Activated T-helper 17 cell treated with anti-CD3 and anti-CD28 coated beads, Interleukin-2, amount 50 U/mL, for 72 hours (primary cell): ENCODE measurements at regions not wholly inside any gene's neighbourhood (a gene's known extent, or its start where the extent isn't known, plus 50 kb on each side); places are given as distances from the start of the nearest gene placed in this dataset.
"Not testable (repeated sequence)": the region's sequence is repeated elsewhere in the genome, so short reads cannot be mapped to it uniquely, and the experiment has no call there.

Experiments used
- ATAC-seq: fragments of 150-1000 bp; cut with Tn5 transposase; replicated peaks from 2 replicates; pipeline ENCODE4 v1.10.0; 2021; ENCODE audit warnings: mild to moderate bottlenecking, moderate library complexity
- H3K27ac Mint-ChIP-seq: one replicate; pipeline ENCODE4 v1.8.0; 2022; ENCODE audit warnings: mixed read lengths
- H3K27me3 Mint-ChIP-seq: one replicate; pipeline ENCODE4 v1.8.0; 2022; ENCODE audit warnings: mixed read lengths
- H3K36me3 Mint-ChIP-seq: one replicate; pipeline ENCODE4 v1.8.0; 2022; ENCODE audit warnings: low read depth, mild to moderate bottlenecking, mixed read lengths
- H3K4me1 Mint-ChIP-seq: one replicate; pipeline ENCODE4 v1.8.0; 2022; ENCODE audit warnings: mixed read lengths
- H3K4me3 Mint-ChIP-seq: one replicate; pipeline ENCODE4 v1.8.0; 2022; ENCODE audit warnings: mild to moderate bottlenecking, mixed read lengths
- H3K9me3 Mint-ChIP-seq: one replicate; pipeline ENCODE4 v1.8.0; 2022; ENCODE audit warnings: mixed read lengths

- Mint-ChIP-seq H3K4me1 (no peaks in the 10 kb centered on the region), H3K27me3 (peaks cover 4% of the 10 kb centered on the region), H3K27ac (no peak overlapping the region), H3K4me3 (no peak overlapping the region), H3K36me3 (no peaks in the 10 kb centered on the region), H3K9me3 (no peaks in the 10 kb centered on the region)
- no peak for ATAC-seq
Measured at GRCh38 chr1:116185161-116185701, 74.0 kb downstream of the MAB21L3 start.

DNA sequence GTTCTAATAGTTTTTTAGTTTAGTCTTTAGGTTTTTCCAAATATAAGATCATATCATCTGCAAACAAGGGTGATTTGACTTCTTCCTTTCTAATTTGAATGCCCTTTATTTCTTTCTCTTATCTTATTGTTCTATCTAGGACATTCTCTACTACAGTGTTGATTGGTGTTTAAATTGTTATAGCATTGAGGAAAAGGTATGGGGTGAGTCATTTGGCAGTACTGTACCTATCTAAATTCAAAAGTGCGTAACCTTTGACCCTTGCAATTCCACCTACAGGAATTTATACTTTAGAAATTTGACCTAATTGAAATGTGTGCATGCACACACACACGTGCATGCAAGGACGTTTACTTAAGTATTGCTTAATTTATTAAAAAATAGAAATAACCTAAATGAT, 78.3 kb downstream of the MAB21L3 start:
- ATAC-seq = no peak
- H3K4me3 Mint-ChIP-seq = no peak overlapping the region
- no peaks in the 10 kb centered on the region for H3K36me3 Mint-ChIP-seq
- H3K9me3 Mint-ChIP-seq = no peaks in the 10 kb centered on the region
- no peak overlapping the region for H3K27ac Mint-ChIP-seq
- no peaks in the 10 kb centered on the region for H3K4me1 Mint-ChIP-seq
- H3K27me3 Mint-ChIP-seq = peaks cover 3% of the 10 kb centered on the region

GRCh38 chr1:116191294-116191693, 80.1 kb downstream of the MAB21L3 start:
- Mint-ChIP-seq H3K36me3 (no peaks in the 10 kb centered on the region), H3K4me1 (no peaks in the 10 kb centered on the region), H3K4me3 (no peak overlapping the region), H3K27ac (no peak overlapping the region), H3K9me3 (no peaks in the 10 kb centered on the region), H3K27me3 (peaks cover 3% of the 10 kb centered on the region)
- ATAC-seq = no peak

DNA sequence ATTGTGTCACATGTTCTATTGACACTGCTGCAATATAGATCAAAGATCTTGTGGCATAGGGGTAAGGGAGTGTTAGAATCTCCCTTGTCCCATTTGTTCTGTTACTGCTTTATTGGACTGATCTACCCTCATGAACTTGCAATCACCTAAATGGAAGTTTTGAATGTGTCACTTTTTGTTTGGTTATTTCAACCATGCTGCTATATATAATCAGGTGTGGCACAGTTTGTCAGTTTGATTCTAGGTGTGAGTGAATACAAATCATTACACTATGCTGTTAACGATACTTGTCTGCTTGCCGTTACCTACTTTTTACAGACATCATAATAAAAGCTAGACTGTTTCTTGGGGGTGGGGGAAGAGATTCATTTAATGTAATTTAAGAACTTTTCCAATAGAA, 82.6 kb downstream of the MAB21L3 start:
- no peaks in the 10 kb centered on the region for H3K9me3 Mint-ChIP-seq
- no peak for ATAC-seq
- H3K4me3 Mint-ChIP-seq = no peak overlapping the region
- peaks cover 3% of the 10 kb centered on the region for H3K27me3 Mint-ChIP-seq
- no peaks in the 10 kb centered on the region for H3K36me3 Mint-ChIP-seq
- no peaks in the 10 kb centered on the region for H3K4me1 Mint-ChIP-seq
- no peak overlapping the region for H3K27ac Mint-ChIP-seq

DNA sequence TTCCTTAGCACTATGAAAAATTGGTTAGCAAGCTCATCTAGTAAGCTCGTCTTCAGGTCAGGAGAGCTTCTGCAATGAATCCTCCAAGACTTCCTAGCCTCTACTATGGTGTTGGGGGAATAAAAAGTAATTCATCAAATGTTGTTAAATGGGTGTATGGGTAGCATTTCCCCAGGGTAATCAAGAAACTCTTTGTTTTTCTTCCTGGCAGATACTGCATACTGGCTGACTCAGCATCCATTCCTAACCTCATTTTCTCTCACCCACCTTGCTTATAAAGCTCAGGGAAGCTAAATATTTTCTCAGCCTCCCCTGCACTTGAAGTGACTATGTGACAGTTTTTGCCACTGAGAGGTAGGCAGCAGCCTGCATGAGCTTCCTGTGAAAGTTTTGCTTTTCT, 83.4 kb downstream of the MAB21L3 start:
- Mint-ChIP-seq H3K4me1 (no peaks in the 10 kb centered on the region), H3K27me3 (peaks cover 3% of the 10 kb centered on the region), H3K4me3 (no peak overlapping the region), H3K27ac (no peak overlapping the region), H3K36me3 (no peaks in the 10 kb centered on the region), H3K9me3 (no peaks in the 10 kb centered on the region)
- no peak for ATAC-seq

DNA sequence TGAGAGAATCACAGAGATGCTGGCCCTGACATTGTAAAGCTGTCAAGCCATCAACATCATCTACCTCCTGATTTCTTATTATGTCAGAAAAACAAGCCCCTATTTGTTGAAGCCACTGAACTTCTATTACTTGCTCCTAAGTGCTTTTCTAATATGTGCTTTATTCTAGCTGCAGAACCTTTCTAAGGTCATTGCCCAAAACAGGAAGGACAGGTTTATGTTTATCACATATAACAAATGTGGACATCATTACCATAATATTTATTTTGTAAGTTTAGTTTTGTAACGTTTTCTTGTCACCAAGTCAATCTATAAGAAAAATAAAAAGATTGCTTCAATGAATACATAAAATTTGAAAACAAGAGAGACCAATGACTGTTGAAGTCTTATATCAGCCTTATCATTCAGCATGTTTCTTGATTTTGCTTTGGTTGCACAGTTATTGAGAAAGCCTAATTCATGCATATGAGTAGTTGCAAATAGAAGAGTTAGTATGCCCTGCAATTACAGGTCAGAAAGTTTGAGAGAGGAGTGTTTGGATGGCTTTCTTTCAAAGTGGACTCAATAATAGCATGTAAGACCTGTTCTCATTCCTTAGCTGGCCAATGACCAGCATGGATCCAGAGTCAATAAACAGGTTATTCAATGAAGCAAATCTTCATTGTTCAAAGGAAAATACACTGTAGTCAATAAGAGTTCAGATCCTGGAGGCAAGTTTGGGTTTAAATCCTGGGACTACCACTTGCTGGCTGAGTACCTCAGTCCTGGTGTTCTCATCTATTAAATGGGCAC, 84.1 kb downstream of the MAB21L3 start:
- Mint-ChIP-seq H3K9me3 (no peaks in the 10 kb centered on the region), H3K4me1 (no peaks in the 10 kb centered on the region), H3K27ac (no peak overlapping the region), H3K36me3 (no peaks in the 10 kb centered on the region), H3K27me3 (peaks cover 3% of the 10 kb centered on the region), H3K4me3 (no peak overlapping the region)
- ATAC-seq = no peak

DNA sequence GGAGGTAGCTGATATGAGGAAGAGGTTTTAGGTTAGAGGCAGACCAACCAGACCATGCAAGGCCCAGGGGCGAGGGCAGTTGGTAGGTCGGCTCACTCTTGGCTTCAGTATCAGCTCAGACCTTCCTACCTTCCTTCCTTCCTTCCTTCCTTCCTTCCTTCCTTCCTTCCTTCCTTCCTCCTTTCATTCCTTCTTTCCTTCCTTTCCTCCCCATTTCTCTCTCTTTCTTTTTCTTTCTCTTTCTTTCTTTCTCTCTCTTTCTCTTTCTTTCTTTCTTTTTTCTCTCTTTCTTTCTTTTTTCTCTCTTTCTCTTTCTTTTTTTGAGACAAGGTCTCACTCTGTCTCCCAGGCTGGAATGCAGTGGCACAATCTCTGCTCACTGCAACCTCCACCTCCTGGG, 89.1 kb downstream of the MAB21L3 start:
- H3K36me3 Mint-ChIP-seq, H3K4me1 Mint-ChIP-seq, H3K4me3 Mint-ChIP-seq, H3K9me3 Mint-ChIP-seq, H3K27ac Mint-ChIP-seq, ATAC-seq: not testable (repeated sequence)
- peaks cover 16% of the 10 kb centered on the region for H3K27me3 Mint-ChIP-seq

DNA sequence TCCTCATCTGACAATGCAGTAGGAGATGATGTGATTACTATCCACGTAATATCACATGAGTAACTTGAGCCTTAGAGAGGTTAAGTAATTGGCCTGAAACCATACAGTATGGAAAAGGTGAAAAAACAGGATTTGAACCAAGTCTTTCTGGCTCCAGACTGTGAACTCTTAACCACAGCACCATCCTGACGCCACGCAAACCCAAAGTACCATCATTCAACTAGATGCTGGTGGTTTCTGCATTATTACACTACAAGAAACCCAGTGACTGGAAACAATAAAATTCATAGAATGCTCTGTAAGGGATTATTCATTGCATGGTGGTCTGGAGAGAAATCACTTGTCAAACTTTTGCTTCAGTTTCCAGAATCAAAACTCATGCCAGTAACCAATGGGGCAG, 90.7 kb downstream of the MAB21L3 start:
- no peak overlapping the region for H3K4me3 Mint-ChIP-seq
- H3K27me3 Mint-ChIP-seq = peaks cover 16% of the 10 kb centered on the region
- ATAC-seq = no peak
- no peaks in the 10 kb centered on the region for H3K9me3 Mint-ChIP-seq
- H3K36me3 Mint-ChIP-seq = no peaks in the 10 kb centered on the region
- no peak overlapping the region for H3K27ac Mint-ChIP-seq
- H3K4me1 Mint-ChIP-seq = peaks cover 5% of the 10 kb centered on the region

- peaks cover 16% of the 10 kb centered on the region for H3K27me3 Mint-ChIP-seq
- no peak for ATAC-seq
- peaks cover 5% of the 10 kb centered on the region for H3K4me1 Mint-ChIP-seq
- no peak overlapping the region for H3K4me3 Mint-ChIP-seq
- H3K36me3 Mint-ChIP-seq = no peaks in the 10 kb centered on the region
- H3K9me3 Mint-ChIP-seq = no peaks in the 10 kb centered on the region
- H3K27ac Mint-ChIP-seq = no peak overlapping the region
Measured at GRCh38 chr1:116203181-116203723, 92.1 kb downstream of the MAB21L3 start.

DNA sequence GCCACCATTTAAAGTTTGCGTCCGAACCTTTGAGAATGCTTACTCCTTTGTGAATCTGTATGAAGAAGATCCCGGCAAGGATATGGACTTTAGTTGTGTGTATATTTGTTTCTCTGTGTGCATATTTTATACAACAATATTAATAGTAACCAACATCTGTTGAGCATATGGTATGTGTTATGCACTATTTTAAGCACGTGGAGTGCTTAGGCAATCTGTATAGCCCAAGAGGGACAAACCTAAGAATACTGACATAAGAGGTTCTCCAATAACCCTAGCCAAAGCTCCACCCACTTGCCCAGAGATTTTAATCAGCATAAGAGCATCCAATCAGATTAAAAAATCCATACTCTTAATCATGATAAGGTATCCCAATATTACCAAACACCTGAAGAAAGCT, 92.7 kb downstream of the MAB21L3 start:
- Mint-ChIP-seq H3K9me3 (no peaks in the 10 kb centered on the region), H3K4me3 (no peak overlapping the region), H3K27me3 (peaks cover 16% of the 10 kb centered on the region), H3K36me3 (no peaks in the 10 kb centered on the region), H3K4me1 (peaks cover 5% of the 10 kb centered on the region), H3K27ac (no peak overlapping the region)
- ATAC-seq = no peak

- Mint-ChIP-seq H3K36me3 (no peaks in the 10 kb centered on the region), H3K4me1 (peaks cover 4% of the 10 kb centered on the region), H3K9me3 (no peaks in the 10 kb centered on the region), H3K4me3 (no peak overlapping the region), H3K27me3 (peaks cover 15% of the 10 kb centered on the region), H3K27ac (no peak overlapping the region)
- no peak for ATAC-seq
Measured at GRCh38 chr1:116205941-116206679, 94.9 kb downstream of the MAB21L3 start.

GRCh38 chr1:116207126-116207735, 96.0 kb downstream of the MAB21L3 start:
- H3K27ac Mint-ChIP-seq = no peak overlapping the region
- no peaks in the 10 kb centered on the region for H3K4me1 Mint-ChIP-seq
- no peak overlapping the region for H3K4me3 Mint-ChIP-seq
- no peak for ATAC-seq
- H3K27me3 Mint-ChIP-seq = peaks cover 11% of the 10 kb centered on the region
- H3K9me3 Mint-ChIP-seq = no peaks in the 10 kb centered on the region
- no peaks in the 10 kb centered on the region for H3K36me3 Mint-ChIP-seq

GRCh38 chr1:116208136-116208535, 96.9 kb downstream of the MAB21L3 start:
- peaks cover 4% of the 10 kb centered on the region for H3K27me3 Mint-ChIP-seq

DNA sequence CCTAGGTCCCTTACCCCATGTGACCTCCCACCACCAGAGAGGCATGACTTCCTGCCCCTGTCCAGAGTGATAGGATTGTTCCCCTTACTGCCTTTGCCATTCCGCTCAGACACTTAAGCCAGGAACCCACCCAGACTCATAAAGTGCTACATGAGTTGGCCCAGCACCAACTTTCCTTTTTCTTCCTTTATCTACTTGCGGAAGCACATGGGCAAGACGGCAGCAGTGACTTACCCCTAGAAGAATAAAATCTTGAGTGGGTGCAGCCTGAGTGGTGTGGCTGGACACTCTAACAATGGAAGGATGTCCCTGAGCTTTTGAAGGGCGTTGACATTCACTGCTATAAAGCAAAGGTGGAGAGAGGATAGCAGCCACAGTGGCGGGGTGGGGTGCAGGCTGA, 100.1 kb downstream of the MAB21L3 start:
- Mint-ChIP-seq H3K4me1 (no peaks in the 10 kb centered on the region), H3K36me3 (no peaks in the 10 kb centered on the region), H3K4me3 (no peak overlapping the region), H3K9me3 (no peaks in the 10 kb centered on the region), H3K27ac (no peak overlapping the region), H3K27me3 (peaks cover 3% of the 10 kb centered on the region)
- ATAC-seq = no peak

More at GRCh38 chr1:116208136-116208535, 96.9 kb downstream of the MAB21L3 start:
- Mint-ChIP-seq H3K4me3 (no peak overlapping the region), H3K9me3 (no peaks in the 10 kb centered on the region), H3K27ac (no peak overlapping the region), H3K4me1 (no peaks in the 10 kb centered on the region), H3K36me3 (no peaks in the 10 kb centered on the region)
- ATAC-seq = no peak
